HFF-Myc (cell line): ENCODE measurements at regions not wholly inside any gene's neighbourhood (a gene's known extent, or its start where the extent isn't known, plus 50 kb on each side); places are given as distances from the start of the nearest gene placed in this dataset.

Experiments
- DNase-seq: peaks from one replicate; pipeline ENCODE4 v3.0.0-alpha.2; 2011; ENCODE audit warnings: low read depth; ENCODE audit errors: extremely low read depth
- H3K4me3 ChIP-seq: replicated peaks from 2 replicates; pipeline ENCODE4 v1.5.1; 2011; ENCODE audit warnings: low read depth, mild to moderate bottlenecking, control low read depth, low read length
- TF ChIP-seq, protein P1 (sequence below): IDR thresholded peaks from 2 replicates; pipeline ENCODE4 v1.5.1; 2012; ENCODE audit warnings: mild to moderate bottlenecking, low read depth, low read length, control low read depth; ENCODE audit errors: missing control alignments

DNA sequence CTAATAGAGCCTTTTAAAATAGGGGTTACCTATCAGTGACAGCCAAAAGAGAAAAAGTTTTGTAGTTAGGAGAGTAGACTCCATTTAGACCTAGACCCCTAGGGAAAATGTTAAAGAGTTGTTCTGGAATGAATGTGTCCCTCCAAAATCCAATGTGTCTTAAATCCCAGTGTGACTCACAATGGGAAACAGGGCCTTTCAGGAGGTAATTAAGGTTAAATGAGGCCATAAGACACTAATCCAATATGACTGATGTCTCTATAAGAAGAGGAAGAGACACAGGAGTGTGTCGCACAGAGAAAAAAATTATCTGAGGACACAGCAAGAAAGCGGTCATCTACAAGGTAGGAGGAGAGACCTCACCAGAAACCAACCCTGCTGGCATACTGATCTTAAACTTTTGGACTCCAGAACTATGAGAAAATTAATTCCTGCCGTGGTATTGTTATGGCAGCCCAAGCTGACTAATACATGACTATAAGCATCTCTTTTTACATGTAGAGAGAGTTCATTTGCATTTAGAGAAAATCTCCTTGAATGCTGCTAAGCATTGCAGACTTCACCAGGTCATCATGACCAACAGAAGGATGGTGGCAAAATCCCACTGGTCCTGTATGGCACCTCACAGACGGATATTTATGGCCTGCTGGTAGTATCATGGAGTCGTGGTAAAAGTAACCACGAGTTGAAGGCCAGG is 259.6 kb upstream of the TMTC1 start:
- no peak for DNase-seq
- H3K4me3 ChIP-seq = no peak overlapping the region
- TF ChIP-seq, protein P1, sequence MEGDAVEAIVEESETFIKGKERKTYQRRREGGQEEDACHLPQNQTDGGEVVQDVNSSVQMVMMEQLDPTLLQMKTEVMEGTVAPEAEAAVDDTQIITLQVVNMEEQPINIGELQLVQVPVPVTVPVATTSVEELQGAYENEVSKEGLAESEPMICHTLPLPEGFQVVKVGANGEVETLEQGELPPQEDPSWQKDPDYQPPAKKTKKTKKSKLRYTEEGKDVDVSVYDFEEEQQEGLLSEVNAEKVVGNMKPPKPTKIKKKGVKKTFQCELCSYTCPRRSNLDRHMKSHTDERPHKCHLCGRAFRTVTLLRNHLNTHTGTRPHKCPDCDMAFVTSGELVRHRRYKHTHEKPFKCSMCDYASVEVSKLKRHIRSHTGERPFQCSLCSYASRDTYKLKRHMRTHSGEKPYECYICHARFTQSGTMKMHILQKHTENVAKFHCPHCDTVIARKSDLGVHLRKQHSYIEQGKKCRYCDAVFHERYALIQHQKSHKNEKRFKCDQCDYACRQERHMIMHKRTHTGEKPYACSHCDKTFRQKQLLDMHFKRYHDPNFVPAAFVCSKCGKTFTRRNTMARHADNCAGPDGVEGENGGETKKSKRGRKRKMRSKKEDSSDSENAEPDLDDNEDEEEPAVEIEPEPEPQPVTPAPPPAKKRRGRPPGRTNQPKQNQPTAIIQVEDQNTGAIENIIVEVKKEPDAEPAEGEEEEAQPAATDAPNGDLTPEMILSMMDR = no peak

DNA sequence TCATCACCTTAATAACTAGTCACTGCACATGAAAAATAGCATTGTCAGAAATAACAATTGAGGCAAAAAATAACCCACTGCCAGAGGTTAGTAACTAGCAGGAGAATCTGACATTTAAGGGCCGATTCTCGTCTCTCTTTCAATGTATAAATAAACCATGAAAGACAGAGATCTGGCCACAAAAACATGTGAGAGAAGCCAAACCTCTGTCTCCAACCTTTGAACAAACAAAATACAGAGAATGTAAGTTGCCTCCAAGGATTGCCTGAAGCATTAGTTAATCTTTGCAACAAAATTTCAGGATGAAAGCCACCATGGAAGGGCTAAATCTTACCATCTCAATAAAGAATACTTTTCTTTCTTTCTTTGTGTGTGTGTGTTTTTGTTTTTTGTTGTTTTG is 257.4 kb upstream of the TMTC1 start:
- TF ChIP-seq, protein P1 = no peak
- H3K4me3 ChIP-seq = no peak overlapping the region
- DNase-seq = no peak

DNA sequence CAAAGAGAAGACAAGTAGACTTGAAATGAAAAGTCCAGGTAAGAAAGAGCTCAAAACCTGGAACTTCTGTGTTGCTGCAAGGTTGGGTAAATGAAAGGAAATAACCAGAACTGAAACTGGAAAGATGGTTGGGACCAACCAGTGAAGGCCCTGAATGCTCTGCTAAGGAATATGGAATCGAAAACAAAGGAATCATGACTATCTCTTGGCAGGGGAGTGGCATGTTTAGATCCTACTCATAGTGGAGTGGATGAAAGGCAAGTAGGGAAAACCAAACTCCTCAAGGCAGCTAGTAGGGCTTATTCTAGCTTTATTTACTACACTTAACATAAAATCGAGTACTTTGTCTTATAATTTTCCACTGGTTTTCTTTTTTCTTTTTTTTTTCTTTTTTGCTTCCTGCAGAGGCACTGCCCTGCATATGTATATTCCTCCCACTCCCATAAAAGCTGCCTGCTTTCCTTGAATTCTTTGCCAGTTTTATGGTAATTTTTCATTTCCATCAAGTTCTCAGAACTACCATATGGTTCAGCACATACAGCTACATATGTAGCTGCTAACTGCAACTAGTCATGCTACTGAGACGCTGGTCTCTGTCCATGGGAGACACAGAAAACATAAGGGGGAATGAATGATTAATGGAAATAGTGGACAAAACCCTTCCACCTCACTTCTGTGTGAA is 247.1 kb upstream of the TMTC1 start:
- no peak for DNase-seq
- TF ChIP-seq, protein P1 = no peak

DNA sequence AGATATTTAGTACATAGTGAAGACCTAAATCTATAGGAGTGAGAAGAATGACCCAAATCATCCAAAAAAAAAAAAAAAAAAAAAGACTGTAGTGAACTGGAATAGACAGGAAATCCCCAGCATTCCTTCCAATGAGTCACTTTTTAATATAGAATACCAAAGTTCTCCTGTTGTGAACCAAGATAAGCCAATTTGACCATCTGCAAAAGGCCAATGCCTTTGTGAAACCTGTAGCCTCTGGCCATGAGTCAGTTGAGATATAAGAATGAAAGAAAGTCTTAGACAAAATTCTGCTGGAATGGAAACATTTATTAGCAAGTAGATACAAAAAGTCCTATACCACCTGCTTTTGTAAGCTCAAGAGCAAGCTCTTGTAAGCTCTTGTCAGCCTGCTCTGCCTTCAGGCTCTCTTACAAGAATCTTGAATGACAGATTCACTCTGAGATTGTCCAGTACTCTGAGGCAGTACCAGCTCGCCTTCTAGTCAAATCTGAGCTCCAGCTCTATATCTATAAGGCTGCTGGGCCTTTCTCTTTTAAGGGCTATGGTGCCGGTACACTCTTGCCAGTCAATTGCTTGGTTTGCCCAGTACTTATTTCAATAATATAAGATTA is 243.0 kb upstream of the TMTC1 start:
- H3K4me3 ChIP-seq = no peak overlapping the region
- peak; percentile 51 for DNase-seq
- TF ChIP-seq, protein P1 = no peak

More for the DNA sequence above, 247.1 kb upstream of the TMTC1 start:
- H3K4me3 ChIP-seq = no peak overlapping the region

DNA sequence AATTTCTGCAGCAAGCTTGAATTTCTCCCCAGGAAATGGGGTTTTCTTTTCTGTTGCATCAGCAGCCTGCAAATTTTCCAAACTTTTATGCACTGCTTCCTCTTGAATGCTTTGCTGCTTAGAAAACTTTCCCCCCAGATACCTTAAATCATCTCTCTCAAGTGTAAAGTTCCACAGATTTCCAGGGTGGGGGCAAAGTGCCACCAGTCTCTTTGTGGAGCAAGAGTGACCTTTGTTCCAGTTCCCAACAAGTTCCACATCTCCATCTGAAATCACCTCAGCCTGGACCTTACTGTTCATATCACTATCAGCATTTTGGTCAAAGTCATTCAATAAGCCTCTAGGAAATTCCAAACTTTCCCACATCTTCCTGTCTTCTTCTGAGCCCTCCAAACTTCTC is 241.6 kb upstream of the TMTC1 start:
- TF ChIP-seq, protein P1 = no peak
- DNase-seq = no peak
- H3K4me3 ChIP-seq = no peak overlapping the region

DNA sequence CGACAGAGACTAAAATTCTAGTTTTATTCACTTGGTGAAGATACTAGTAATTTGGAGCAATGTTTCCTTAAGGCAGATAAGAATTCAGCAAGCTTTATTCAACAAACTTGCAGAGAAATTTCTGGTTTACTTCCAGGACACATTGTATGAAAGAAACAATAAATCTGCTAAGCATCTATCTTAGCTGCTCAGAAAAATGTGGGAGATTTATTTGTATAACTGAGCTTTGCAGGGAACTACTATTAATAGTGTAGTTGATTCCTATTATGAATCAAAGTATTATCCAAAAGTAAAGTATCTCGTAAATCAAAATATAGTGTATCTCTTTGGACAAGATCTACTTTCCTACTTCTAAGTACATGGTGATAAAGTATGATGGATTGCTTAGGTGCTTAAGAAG is 239.4 kb upstream of the TMTC1 start:
- H3K4me3 ChIP-seq = no peak overlapping the region
- TF ChIP-seq, protein P1 = no peak
- no peak for DNase-seq
